ENCODE measurements at regions not wholly inside any gene's neighbourhood (a gene's known extent, or its start where the extent isn't known, plus 50 kb on each side); places are given as distances from the start of the nearest gene placed in this dataset.

- TF ChIP-seq EZH2phosphoT487 (IDR thresholded peaks at IDR 0.05; ENCODE audit: insufficient read depth, low read depth) (no peak), EZH2 (IDR thresholded peaks at IDR 0.05; ENCODE audit: insufficient read depth, poor library complexity, severe bottlenecking) (no peak)
Observed at GRCh38 chr1:164064501-164064900, 494.5 kb upstream of the PBX1 start.
